K562 (cell line): ENCODE measurements at regions not wholly inside any gene's neighbourhood (a gene's known extent, or its start where the extent isn't known, plus 50 kb on each side); places are given as distances from the start of the nearest gene placed in this dataset.

Source experiments
- ATAC-seq: fragments of 200-7000 bp; cut with Tn5 transposase; 3 replicates; pipeline ENCODE4 v1.9.1; 2020; ENCODE audit warnings: moderate library complexity
- BruUV-seq: library from RNA; stranded (reverse); fragments of 400-500 nt; replicated peaks from 2 replicates; lab custom pipeline; 2021; lab: Mats Ljungman, UMichigan
- CTCF ChIA-PET: fragments of 300-600 bp; formaldehyde crosslinking; extraction: SDS; loops from one replicate; lab custom pipeline; 2021; ENCODE audit warnings: low intra/inter-chr PET ratio; lab: Yijun Ruan, JAX
- POLR2A ChIA-PET: fragments of 300-600, 350-650 bp; sonication (Branson Sonifier 250); formaldehyde crosslinking; extraction: SDS; loops from one replicate; lab custom pipeline; 2021; ENCODE audit warnings: antibody characterized with exemption, inconsistent platforms; lab: Yijun Ruan, JAX
- DNase-seq, 4 experiments: peaks; one replicate each; pipeline versions ENCODE4 v3.0.0 to v3.0.0-alpha.2; 2011 to 2018; ENCODE audit warnings: low spot score in 3 of 4, mixed read lengths in 3 of 4; ENCODE audit errors: extremely low read depth in 1 of 4
- FAIRE-seq: peaks from 2 replicates; lab custom pipeline; 2011; peaks lifted over from hg19 to GRCh38; lab: Jason Lieb, UNC
- H2AFZ ChIP-seq: 2 replicates; pipeline ENCODE4 v1.6.0; 2011; ENCODE audit warnings: low read depth, low read length, control low read depth, inconsistent platforms
- H3K27ac ChIP-seq: fragments of 200-600 bp; 3 replicates; pipeline ENCODE4 v1.8.0; 2011; ENCODE audit warnings: low read depth, mild to moderate bottlenecking, control low read depth, inconsistent platforms, low read length, moderate library complexity, mixed read lengths; ENCODE audit errors: extremely low read depth
- H3K27me3 ChIP-seq, 2 experiments: fragments of 300-600 bp in 1 of 2; 2 replicates in 1 of 2; 3 replicates in 1 of 2; pipeline versions ENCODE4 v1.6.0 to v1.8.0; 2011; ENCODE audit warnings: inconsistent platforms in 2 of 2, low read length in 2 of 2, mild to moderate bottlenecking in 1 of 2, mixed read lengths in 1 of 2, moderate library complexity in 1 of 2; ENCODE audit not compliant: control insufficient read depth in 2 of 2, insufficient read depth in 2 of 2
- H3K36me3 ChIP-seq: fragments of 300-600 bp; 3 replicates; pipeline ENCODE4 v1.8.0; 2011; ENCODE audit warnings: mild to moderate bottlenecking, low read length, inconsistent platforms; ENCODE audit not compliant: control insufficient read depth, insufficient read depth
- H3K4me1 ChIP-seq, 2 experiments: fragments of 200-600 bp in 1 of 2; replicated peaks in 1 of 2; 2 replicates in 1 of 2; 3 replicates in 1 of 2; pipeline versions ENCODE4 v1.5.1 to v1.8.0; 2011; ENCODE audit warnings: inconsistent platforms in 2 of 2, low read length in 2 of 2, mild to moderate bottlenecking in 1 of 2, mixed read lengths in 1 of 2, moderate library complexity in 1 of 2; ENCODE audit not compliant: control insufficient read depth in 2 of 2, insufficient read depth in 2 of 2
- H3K4me2 ChIP-seq: 2 replicates; pipeline ENCODE4 v1.6.1; 2011; ENCODE audit warnings: low read length, control low read depth, inconsistent platforms, mixed read lengths; ENCODE audit not compliant: insufficient read depth
- H3K4me3 ChIP-seq: fragments of 200-600 bp; sonication (generic), shearing (Covaris generic); 2 replicates; pipeline ENCODE4 v1.5.1; 2016; ENCODE audit warnings: control low read depth, inconsistent platforms
- H3K79me2 ChIP-seq: fragments of 200-600 bp; 3 replicates; pipeline ENCODE4 v1.8.0; 2011; ENCODE audit warnings: low read length, inconsistent platforms; ENCODE audit not compliant: control insufficient read depth, insufficient read depth
- H3K9ac ChIP-seq, 2 experiments: 2 replicates each; pipeline versions ENCODE4 v1.6.0 to v1.6.1; 2011; ENCODE audit warnings: low read depth in 2 of 2, low read length in 2 of 2, control low read depth in 1 of 2, inconsistent platforms in 1 of 2, mild to moderate bottlenecking in 1 of 2, mixed read lengths in 1 of 2; ENCODE audit not compliant: insufficient read depth in 1 of 2
- H3K9me1 ChIP-seq: one replicate; pipeline ENCODE4 v1.6.0; 2011; ENCODE audit warnings: inconsistent platforms, mild to moderate bottlenecking, low read length, moderate library complexity; ENCODE audit not compliant: control insufficient read depth, insufficient read depth
- H3K9me3 ChIP-seq: replicated peaks from 2 replicates; pipeline ENCODE4 v1.5.1; 2011; ENCODE audit warnings: low read depth, low read length, inconsistent platforms; ENCODE audit not compliant: control insufficient read depth, insufficient read depth
- H4K20me1 ChIP-seq: replicated peaks from 2 replicates; pipeline ENCODE4 v1.6.1; 2011; ENCODE audit warnings: low read length, inconsistent platforms, mixed read lengths; ENCODE audit not compliant: control insufficient read depth, insufficient read depth
- ATF7 ChIP-seq: fragments of 450-650 bp; IDR thresholded peaks from 2 replicates; pipeline ENCODE4 v1.7.1; 2014; ENCODE audit warnings: mild to moderate bottlenecking, moderate library complexity
- CREM ChIP-seq: IDR thresholded peaks from 2 replicates; pipeline ENCODE4 v1.6.1; 2014; ENCODE audit warnings: antibody characterized with exemption, low read depth
- JUND ChIP-seq, 2 experiments: IDR thresholded peaks; 2 replicates in 1 of 2; 3 replicates in 1 of 2; pipeline ENCODE4 v1.6.1; 2011; ENCODE audit warnings: borderline replicate concordance in 2 of 2, low read depth in 2 of 2, low read length in 2 of 2, improper control_type of control experiment in 1 of 2, missing biosample characterization in 1 of 2, missing genetic modification characterization in 1 of 2, missing genetic modification reagents in 1 of 2
- MEIS2 ChIP-seq: fragments of 450-650 bp; IDR thresholded peaks from 2 replicates; pipeline ENCODE4 v1.6.1; 2014; ENCODE audit warnings: mild to moderate bottlenecking; ENCODE audit not compliant: partially characterized antibody
- WGBS: fragments of 100-300 bp; shearing (Covaris generic); methylation state at CpG from one replicate; pipeline ENCODE4 v1.1.6; 2016; ENCODE audit warnings: low coverage, mixed read lengths; ENCODE audit not compliant: insufficient coverage; ENCODE audit errors: missing lambda C conversion rate; 5-methylcytosine and 5-hydroxymethylcytosine counted together
- in situ Hi-C: fragments of 300-500 bp; cut with MboI; formaldehyde crosslinking; loops from 4 replicates; pipeline ENCODE4 v1.15.0; 2018; ENCODE audit warnings: inconsistent platforms, mixed read lengths
- intact Hi-C: fragments of 100-400 bp; cut with micrococcal nuclease; formaldehyde crosslinking; loops from 2 replicates; pipeline ENCODE4 v1.14.2; 2022
- TF ChIP-seq, protein P1 (sequence below), 2 experiments: IDR thresholded peaks in 1 of 2; conservative IDR thresholded peaks in 1 of 2; 2 replicates each; pipeline ENCODE4 v1.6.1; 2016; ENCODE audit warnings: low read depth in 2 of 2, mild to moderate bottlenecking in 1 of 2, missing compliant biosample characterization in 1 of 2, missing genetic modification characterization in 1 of 2, moderate library complexity in 1 of 2
- TF ChIP-seq, protein P2 (sequence below), 2 experiments: fragments of 450-650 bp in 1 of 2; sonication (generic) in 1 of 2; formaldehyde crosslinking in 1 of 2; IDR thresholded peaks in 1 of 2; conservative IDR thresholded peaks in 1 of 2; 2 replicates each; pipeline versions ENCODE4 v1.6.1 to v1.8.1; 2016 to 2023; ENCODE audit warnings: mild to moderate bottlenecking in 2 of 2, moderate library complexity in 2 of 2, inconsistent platforms in 1 of 2, missing genetic modification reagents in 1 of 2

DNA sequence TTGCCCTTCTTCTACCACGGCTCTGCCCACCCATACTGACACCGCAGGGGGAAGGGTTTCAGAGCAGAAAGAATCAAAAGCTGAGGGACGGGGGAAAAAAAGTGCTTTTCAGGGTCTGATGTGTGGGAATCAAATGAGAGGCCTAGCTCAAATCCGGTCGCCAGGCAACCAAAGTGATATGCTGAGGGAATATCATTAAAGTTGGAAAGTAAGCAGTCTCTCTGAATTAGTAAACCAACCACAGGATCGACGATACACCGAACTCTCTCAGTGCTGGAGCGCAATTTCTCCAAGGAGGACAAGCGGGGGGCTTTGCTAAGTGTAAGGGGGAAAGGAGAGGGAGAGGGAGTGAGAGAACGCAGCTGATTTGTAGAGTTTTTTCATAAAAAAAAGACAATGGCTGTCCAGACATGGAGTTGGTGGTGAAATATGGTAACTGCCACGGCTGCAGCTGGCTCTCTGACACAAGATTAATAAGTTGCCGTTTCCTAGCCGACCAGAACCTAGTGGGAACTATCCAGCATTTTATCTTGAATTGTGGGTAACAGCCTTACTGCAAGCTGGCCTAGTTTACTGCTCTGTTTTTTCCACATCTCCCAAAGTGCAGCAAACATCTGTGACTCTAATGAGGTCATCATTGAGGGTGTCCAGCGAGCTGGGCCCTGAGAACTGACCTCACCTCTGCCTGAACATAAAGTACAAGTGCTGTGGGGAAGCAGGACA, 530.2 kb downstream of the SOX2 start:
- WGBS: 15% methylated on average over 15 of the region's 15 CpGs
- H3K27me3 ChIP-seq: no peaks in the 10 kb centered on the region
- in situ Hi-C loops (no loop called here), intact Hi-C loops (no loop called here)
- H3K4me3 ChIP-seq: no peak overlapping the region
- 0 out of 3 replicates have a peak overlapping the region, but pooled peaks have one; percentile 11 for H3K27ac ChIP-seq
- peak overlapping the region; percentile 42 for H2AFZ ChIP-seq
- H3K4me1 ChIP-seq: no peaks in the 10 kb centered on the region; a peak in 1 of 5 replicates
- H3K9ac ChIP-seq: no peak overlapping the region
- POLR2A ChIA-PET: interaction anchor here (0.6 to 1.0 kb wide), 2 partner anchors 404 to 422 kb away, joined by 3 to 4 read pairs; no protein-coding TSS in a partner anchor
- H3K9me3 ChIP-seq: no peaks in the 10 kb centered on the region
- no peaks in the 10 kb centered on the region for H3K79me2 ChIP-seq
- DNase-seq (peak in 1 of 4 experiments; percentile 8), ATAC-seq (peak; percentile 59), FAIRE-seq (no peak)
- no peaks in the 10 kb centered on the region for H4K20me1 ChIP-seq
- CTCF ChIA-PET: no interaction called here
- H3K4me2 ChIP-seq: no peak overlapping the region; the same call in 1 of the 2 replicates
- BruUV-seq: no TSS peak
- H3K36me3 ChIP-seq: no peaks in the 10 kb centered on the region
- no peaks in the 10 kb centered on the region for H3K9me1 ChIP-seq
- TF ChIP-seq CREM (peak; percentile 56), MEIS2 (peak; percentile 54), ATF7 (peak; percentile 42; the same call in 1 of the 2 replicates), JUND (IDR thresholded peaks at IDR 0.05; ENCODE audit: borderline replicate concordance, low read depth, low read length) (no peak), JUND (tag; IDR thresholded peaks at IDR 0.05; ENCODE audit: borderline replicate concordance, low read depth, low read length) (peak; percentile 53; the same call in 1 of the 3 replicates)
- TF ChIP-seq, protein P1, sequence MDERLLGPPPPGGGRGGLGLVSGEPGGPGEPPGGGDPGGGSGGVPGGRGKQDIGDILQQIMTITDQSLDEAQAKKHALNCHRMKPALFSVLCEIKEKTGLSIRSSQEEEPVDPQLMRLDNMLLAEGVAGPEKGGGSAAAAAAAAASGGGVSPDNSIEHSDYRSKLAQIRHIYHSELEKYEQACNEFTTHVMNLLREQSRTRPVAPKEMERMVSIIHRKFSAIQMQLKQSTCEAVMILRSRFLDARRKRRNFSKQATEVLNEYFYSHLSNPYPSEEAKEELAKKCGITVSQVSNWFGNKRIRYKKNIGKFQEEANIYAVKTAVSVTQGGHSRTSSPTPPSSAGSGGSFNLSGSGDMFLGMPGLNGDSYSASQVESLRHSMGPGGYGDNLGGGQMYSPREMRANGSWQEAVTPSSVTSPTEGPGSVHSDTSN (CRISPR knock-in tag; IDR thresholded peaks at IDR 0.05; ENCODE audit: low read depth): no peak
- TF ChIP-seq, protein P1 (tag; conservative IDR thresholded peaks at IDR 0.05; ENCODE audit: low read depth): peak; percentile 83
- TF ChIP-seq, protein P2, sequence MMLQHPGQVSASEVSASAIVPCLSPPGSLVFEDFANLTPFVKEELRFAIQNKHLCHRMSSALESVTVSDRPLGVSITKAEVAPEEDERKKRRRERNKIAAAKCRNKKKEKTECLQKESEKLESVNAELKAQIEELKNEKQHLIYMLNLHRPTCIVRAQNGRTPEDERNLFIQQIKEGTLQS (IDR thresholded peaks at IDR 0.05): peak; percentile 59
- TF ChIP-seq, protein P2 (CRISPR knock-in tag; conservative IDR thresholded peaks at IDR 0.05): no peak
